Skeletal muscle tissue (tissue), 3 donors: ENCODE measurements at regions not wholly inside any gene's neighbourhood (a gene's known extent, or its start where the extent isn't known, plus 50 kb on each side); places are given as distances from the start of the nearest gene placed in this dataset.
"Not testable (repeated sequence)": the region's sequence is repeated elsewhere in the genome, so short reads cannot be mapped to it uniquely, and the experiment has no call there.

Experiments
- H3K27ac ChIP-seq: one replicate; pipeline ENCODE4 v1.7.0; 2013; ENCODE audit warnings: mild to moderate bottlenecking, low read depth, low read length, inconsistent platforms
- H3K27me3 ChIP-seq, 3 donors: one replicate each; pipeline ENCODE4 v1.7.0; 2013; ENCODE audit warnings: low read length in 3 of 3; ENCODE audit not compliant: control insufficient read depth in 3 of 3, insufficient read depth in 3 of 3
- H3K36me3 ChIP-seq, 3 donors: one replicate each; pipeline ENCODE4 v1.7.0; 2013; ENCODE audit warnings: low read length in 3 of 3; ENCODE audit not compliant: control insufficient read depth in 3 of 3, insufficient read depth in 3 of 3
- H3K4me1 ChIP-seq, 3 donors: one replicate each; pipeline ENCODE4 v1.7.0; 2013; ENCODE audit warnings: low read length in 3 of 3, mild to moderate bottlenecking in 3 of 3; ENCODE audit not compliant: control insufficient read depth in 3 of 3, insufficient read depth in 3 of 3
- H3K4me3 ChIP-seq, 3 donors: one replicate each; pipeline ENCODE4 v1.7.0; 2013; ENCODE audit warnings: low read length in 3 of 3
- H3K9ac ChIP-seq, 3 donors: one replicate each; pipeline ENCODE4 v1.7.0; 2013; ENCODE audit warnings: low read length in 3 of 3, mild to moderate bottlenecking in 3 of 3, moderate library complexity in 2 of 3, low read depth in 1 of 3
- H3K9me3 ChIP-seq, 3 donors: one replicate each; pipeline ENCODE4 v1.7.0; 2013; ENCODE audit warnings: low read length in 3 of 3; ENCODE audit not compliant: control insufficient read depth in 3 of 3
- donor health status: Osteomylitis.

GRCh38 chr7:81051811-81052413 is 133.1 kb upstream of the SEMA3C start:
- Histone ChIP-seq H3K9me3 (peaks cover 0 to 2% (median under 1%) of the 10 kb centered on the region in 3 donors), H3K27me3 (no peaks in the 10 kb centered on the region), H3K9ac (no peak overlapping the region), H3K4me3 (no peak overlapping the region), H3K36me3 (no peaks in the 10 kb centered on the region), H3K27ac (no peak overlapping the region), H3K4me1 (no peaks in the 10 kb centered on the region)

DNA sequence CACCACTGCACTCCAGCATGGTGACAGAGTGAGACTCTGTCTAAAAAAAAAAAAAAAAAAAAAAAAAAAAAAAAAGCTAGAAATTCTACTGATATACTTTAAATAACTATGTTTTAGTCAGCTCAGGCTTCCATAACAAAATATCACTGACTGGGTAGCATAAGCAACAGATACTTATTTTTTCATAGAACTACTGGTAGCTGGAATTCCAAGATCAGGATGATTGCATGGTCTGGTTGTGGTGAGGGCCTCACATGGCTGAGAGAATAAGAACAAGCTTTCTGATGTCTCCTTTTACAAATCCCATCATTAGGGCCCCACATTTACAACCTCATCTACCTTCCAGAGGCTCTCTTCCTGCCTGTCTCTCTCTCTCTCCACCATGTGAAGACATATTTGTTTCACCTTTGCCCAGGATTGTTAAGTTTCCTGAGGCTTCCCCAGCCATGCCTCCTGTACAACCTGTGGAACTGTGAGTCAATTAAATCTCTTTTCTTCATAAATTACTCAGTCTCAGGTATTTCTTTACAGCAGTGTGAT is 126.7 kb upstream of the SEMA3C start:
- Histone ChIP-seq H3K9me3 (peaks cover 0 to 3% (median 2%) of the 10 kb centered on the region in 3 donors), H3K9ac (no peak overlapping the region), H3K4me3 (no peak overlapping the region), H3K4me1 (no peaks in the 10 kb centered on the region), H3K27ac (no peak overlapping the region), H3K27me3 (no peaks in the 10 kb centered on the region), H3K36me3 (no peaks in the 10 kb centered on the region)

DNA sequence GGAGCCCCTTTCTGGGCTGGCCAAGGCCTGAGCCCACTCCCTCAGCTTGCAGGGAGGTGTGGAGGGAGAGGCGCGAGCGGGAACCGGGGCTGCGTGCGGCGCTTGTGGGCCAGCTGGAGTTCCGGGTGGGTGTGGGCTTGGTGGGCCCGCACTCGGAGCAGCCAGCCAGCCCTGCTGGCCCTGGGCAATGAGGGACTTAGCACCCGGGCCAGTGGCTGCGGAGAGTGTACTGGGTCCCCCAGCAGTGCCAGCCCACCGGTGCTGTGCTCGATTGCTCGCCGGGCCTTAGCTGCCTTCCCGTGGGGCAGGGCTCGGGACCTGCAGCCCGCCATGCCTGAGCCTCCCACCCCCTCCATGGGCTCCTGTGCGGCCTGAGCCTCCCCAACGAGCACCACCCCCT is 123.8 kb upstream of the SEMA3C start:
- not testable (repeated sequence) for H3K4me3 ChIP-seq, H3K36me3 ChIP-seq, H3K27me3 ChIP-seq, H3K27ac ChIP-seq, H3K4me1 ChIP-seq, H3K9me3 ChIP-seq, H3K9ac ChIP-seq

DNA sequence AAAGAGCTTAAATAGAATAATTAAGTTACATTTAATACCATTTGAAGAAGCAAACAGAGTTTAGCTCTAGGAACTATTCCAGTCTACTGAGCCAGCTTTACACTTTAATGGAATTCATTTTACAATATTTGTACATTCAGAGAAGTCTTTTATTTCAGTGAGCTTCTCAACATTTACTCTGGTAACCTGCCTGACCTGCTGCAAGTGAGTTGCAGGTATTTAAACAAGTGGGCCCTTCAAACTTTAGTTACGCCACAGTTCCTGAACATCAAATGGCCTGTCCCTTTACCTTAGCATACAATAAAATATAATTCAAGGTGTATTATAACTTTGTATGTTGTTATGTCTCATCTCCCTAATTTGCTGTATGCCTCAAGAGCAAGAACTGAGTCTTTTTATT is 121.6 kb upstream of the SEMA3C start:
- H3K9ac ChIP-seq: no peak overlapping the region
- H3K27me3 ChIP-seq: no peaks in the 10 kb centered on the region
- H3K36me3 ChIP-seq: no peaks in the 10 kb centered on the region
- H3K9me3 ChIP-seq: no peaks in the 10 kb centered on the region
- H3K27ac ChIP-seq: no peak overlapping the region
- H3K4me1 ChIP-seq: no peaks in the 10 kb centered on the region
- H3K4me3 ChIP-seq: no peak overlapping the region

GRCh38 chr7:81036871-81037270 is 118.0 kb upstream of the SEMA3C start:
- Histone ChIP-seq H3K9ac (no peak overlapping the region), H3K27me3 (no peaks in the 10 kb centered on the region), H3K36me3 (no peaks in the 10 kb centered on the region), H3K9me3 (no peaks in the 10 kb centered on the region), H3K27ac (no peak overlapping the region), H3K4me3 (no peak overlapping the region), H3K4me1 (no peaks in the 10 kb centered on the region)

- H3K27me3 ChIP-seq: no peaks in the 10 kb centered on the region
- no peak overlapping the region for H3K27ac ChIP-seq
- no peaks in the 10 kb centered on the region for H3K36me3 ChIP-seq
- H3K9ac ChIP-seq: no peak overlapping the region
- H3K4me1 ChIP-seq: no peaks in the 10 kb centered on the region
- H3K9me3 ChIP-seq: no peaks in the 10 kb centered on the region
- H3K4me3 ChIP-seq: no peak overlapping the region
Observed at GRCh38 chr7:81036057-81036456, 117.2 kb upstream of the SEMA3C start.

DNA sequence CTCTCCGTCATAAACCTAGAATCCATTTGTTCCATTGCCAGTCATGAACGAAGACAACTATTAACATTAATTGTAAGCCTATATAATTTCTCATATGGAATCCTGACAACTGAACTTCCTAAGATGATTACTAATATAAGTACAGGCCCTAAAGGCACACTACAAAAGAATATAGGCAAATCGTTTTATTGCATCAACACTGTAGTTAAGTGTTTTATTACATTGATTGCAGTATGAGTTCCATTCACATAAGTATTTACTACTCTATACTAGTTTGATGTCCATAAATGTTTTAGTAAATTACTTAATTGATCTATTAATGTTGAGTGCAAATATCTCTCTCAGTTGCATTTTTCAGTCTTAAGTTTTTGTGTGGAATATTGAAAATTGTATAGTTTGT is 113.1 kb upstream of the SEMA3C start:
- Histone ChIP-seq H3K27me3 (no peaks in the 10 kb centered on the region), H3K4me3 (no peak overlapping the region), H3K9ac (no peak overlapping the region), H3K4me1 (peaks cover 0 to 5% (median 0%) of the 10 kb centered on the region in 3 donors), H3K27ac (no peak overlapping the region), H3K36me3 (no peaks in the 10 kb centered on the region), H3K9me3 (no peaks in the 10 kb centered on the region)

GRCh38 chr7:81031243-81031642 is 112.4 kb upstream of the SEMA3C start:
- Histone ChIP-seq H3K9me3 (no peaks in the 10 kb centered on the region), H3K4me1 (peaks cover 0 to 5% (median 0%) of the 10 kb centered on the region in 3 donors), H3K9ac (no peak overlapping the region), H3K27me3 (no peaks in the 10 kb centered on the region), H3K27ac (no peak overlapping the region), H3K4me3 (no peak overlapping the region), H3K36me3 (no peaks in the 10 kb centered on the region)

DNA sequence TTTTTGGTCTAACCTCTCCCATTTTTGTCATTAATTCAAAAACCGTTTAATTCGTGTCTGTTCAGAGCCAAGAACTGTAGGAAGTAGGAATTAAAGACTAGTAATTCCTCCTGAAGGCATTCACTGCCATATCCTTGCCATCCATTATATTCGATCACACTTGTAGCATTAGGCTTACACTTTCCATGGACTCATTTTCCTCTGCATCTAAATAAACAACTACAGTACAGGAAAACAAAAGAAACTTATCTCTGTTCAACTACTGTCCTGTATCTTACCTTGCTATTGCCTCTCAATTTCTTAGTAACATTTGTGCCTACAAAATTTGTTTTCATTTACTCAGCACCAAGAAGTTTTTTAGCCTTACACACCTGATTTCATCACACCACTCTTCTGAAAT is 111.6 kb upstream of the SEMA3C start:
- no peak overlapping the region for H3K27ac ChIP-seq
- peaks cover 0 to 5% (median 0%) of the 10 kb centered on the region in 3 donors for H3K4me1 ChIP-seq
- no peaks in the 10 kb centered on the region for H3K9me3 ChIP-seq
- no peak overlapping the region for H3K4me3 ChIP-seq
- H3K9ac ChIP-seq: no peak overlapping the region
- no peaks in the 10 kb centered on the region for H3K27me3 ChIP-seq
- H3K36me3 ChIP-seq: no peaks in the 10 kb centered on the region

- Histone ChIP-seq H3K9me3 (no peaks in the 10 kb centered on the region), H3K4me1 (peaks cover 0 to 5% (median 0%) of the 10 kb centered on the region in 3 donors), H3K9ac (no peak overlapping the region), H3K27ac (no peak overlapping the region), H3K27me3 (no peaks in the 10 kb centered on the region), H3K4me3 (peak overlapping the region in 1 of 3 donors; percentile 40), H3K36me3 (no peaks in the 10 kb centered on the region)
Observed at GRCh38 chr7:81029511-81029910, 110.7 kb upstream of the SEMA3C start.
